Nucleus accumbens (tissue), 56 donors: ENCODE measurements at regions not wholly inside any gene's neighbourhood (a gene's known extent, or its start where the extent isn't known, plus 50 kb on each side); places are given as distances from the start of the nearest gene placed in this dataset.
"Not testable (repeated sequence)": the region's sequence is repeated elsewhere in the genome, so short reads cannot be mapped to it uniquely, and the experiment has no call there.

ENCODE experiments used
- DNase-seq, 56 donors: peaks; one replicate each; lab custom pipeline; 2025; lab: John Stamatoyannopoulos, UW

DNA sequence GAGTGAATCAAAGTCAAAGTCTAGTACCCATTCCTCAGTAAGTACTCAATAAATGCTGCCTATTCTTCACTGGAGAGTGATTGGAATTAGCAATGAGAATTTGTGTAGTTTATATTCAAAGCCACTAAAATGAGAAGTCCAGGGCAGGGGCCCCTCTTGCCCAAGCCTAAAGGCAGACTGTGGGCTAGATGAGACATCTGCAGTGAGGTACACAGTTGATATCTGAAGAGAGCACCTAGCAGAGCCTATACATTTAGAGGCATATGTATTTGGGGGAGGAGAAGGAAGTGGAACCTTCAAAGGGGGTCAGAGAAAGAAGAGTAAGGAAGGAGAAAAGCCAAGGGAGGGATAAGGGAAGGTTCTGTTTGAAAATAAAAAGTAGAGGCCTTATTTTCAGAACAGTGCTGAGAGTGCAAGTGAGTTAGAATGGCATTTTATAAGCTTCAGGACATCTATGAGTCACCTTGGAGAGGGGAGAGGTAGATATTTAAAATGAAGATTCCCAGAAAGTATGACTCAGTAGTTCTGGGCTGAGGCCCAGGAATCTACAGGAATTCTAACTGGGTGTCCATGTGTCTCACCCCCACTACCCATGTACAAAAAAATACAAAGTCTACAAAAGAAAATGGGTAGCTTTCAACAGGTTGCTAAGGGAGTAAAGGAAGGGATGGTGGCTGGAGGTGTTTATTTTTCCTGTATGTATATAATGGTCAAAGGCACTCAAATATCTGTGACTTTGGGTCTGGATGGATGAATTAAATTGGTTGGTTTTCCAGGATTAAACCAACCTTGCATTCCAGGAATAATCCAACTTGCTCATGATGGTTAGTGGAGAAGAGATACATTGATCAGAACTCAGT lies 135.1 kb downstream of the ZFP64 start:
- no peak for DNase-seq

DNA sequence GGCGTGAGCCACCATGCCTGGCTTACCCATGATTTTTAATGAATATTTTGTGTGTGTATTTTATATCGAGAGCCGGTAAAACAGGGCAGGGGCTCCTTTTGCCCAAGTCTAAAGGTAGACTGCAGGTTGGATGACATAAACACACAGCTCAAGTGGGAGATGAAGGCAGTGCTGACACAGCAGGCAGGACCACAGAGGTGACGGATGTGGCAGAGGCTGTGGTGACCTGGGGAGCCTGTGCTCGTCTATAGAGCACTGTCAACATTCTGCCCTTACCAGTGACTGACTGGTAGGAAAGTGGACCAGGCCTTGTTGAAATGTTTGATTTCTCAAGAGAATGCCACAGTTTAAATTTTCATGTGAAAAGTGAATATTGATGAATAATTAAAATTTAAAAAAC lies 137.5 kb downstream of the ZFP64 start:
- DNase-seq = no peak

DNA sequence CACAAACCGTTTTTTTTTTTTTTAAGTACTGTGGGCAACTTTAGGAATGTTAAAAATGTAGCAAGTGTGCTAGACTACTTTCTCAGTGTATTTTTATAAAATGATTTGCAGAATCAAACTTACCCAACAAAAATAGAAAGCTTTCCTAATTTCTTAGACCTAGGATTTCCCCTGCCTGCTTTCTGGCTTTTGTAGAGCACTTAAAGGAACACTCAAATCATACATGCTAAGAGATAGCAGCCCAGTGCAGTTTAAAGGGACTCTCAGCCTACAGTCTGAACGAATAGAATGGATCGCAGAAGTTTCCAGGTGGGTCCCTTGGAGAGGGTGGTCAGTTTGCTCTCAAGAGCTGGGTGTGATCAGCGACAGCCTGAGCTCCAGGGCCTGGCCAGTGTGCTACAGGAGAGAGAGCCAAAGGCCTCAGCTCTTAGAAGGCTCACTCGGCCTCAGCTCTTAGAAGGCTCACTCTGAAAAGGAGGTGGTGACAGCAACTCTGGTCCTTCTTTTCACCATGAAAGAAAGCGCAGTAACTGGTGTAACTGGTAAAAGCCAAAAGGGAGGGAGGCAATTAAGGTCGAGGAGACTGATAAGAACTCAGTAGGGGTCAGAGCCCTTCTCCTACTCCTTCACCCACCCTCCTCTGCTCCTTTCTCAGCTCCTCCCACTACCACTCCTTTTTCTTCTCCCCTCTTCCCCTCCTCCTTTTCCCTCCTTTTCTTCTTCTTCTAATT lies 142.4 kb downstream of the ZFP64 start:
- no peak for DNase-seq

DNA sequence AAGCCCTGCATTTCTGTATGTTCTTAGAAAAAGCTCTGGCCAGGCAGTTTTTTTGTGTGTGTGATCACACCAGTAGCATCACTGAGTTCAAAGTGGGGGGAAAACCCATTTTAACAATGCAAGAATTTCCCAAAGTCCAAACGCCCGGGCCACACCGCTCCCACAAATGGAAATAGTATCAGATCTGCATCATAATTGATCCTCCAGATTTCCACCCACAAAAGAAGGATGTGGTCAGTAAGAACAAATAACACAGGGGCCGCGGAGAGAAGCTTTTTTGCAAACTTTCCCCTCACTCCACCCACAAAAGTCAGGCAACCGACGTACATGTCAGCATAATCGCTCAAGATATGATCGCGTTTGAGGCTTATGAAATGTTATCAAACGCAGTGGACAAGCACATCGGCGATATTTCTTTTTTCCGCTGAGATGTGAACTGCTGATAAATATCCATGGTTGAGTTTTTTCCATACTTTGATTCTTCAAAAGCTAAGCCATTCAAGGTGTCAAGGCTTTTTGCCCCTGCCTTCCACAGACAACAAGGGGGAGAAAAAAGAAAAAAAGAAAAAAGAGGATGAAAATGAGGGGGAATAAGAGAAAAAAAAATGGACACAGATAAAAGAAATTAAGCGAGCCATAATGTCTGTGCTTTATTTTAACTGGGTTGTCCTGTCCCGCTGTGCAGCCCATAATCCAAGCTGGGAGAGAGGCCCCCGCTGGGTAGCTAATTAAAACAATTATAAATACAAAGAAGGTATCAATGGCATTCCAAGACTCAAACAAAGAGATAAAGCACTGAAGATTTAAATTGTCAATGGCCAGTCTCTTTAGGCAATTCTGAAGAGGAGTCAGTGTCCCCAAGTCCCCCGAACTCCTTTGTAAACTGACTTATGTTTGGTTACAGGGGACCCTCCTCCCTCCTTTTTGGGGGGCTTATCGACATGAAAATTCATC lies 143.5 kb downstream of the ZFP64 start:
- DNase-seq = no peak

GRCh38 chr20:52041966-52042365 lies 149.6 kb downstream of the ZFP64 start:
- no peak for DNase-seq

DNA sequence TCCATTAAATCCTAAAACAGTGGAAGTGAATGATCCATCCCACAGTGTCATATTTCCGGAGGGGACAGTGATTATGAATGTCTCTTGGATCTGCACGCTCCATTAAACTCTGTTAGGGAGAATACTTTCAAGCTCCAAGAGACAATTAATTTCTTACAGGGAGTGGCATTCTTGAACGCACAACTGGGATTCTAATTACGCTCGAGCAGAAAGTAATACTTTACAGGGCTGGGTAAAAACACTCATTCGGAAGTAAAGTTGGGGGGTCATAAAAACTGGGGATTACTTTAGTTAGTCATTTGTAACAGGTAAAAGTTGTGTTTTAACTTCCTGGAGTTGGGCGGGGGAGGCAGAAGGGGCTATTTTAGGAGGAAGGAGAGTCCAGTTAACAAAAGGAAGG lies 151.8 kb downstream of the ZFP64 start:
- DNase-seq = no peak

- DNase-seq = not testable (repeated sequence)
These were observed 152.9 kb downstream of the ZFP64 start for GRCh38 chr20:52038632-52039031.

DNA sequence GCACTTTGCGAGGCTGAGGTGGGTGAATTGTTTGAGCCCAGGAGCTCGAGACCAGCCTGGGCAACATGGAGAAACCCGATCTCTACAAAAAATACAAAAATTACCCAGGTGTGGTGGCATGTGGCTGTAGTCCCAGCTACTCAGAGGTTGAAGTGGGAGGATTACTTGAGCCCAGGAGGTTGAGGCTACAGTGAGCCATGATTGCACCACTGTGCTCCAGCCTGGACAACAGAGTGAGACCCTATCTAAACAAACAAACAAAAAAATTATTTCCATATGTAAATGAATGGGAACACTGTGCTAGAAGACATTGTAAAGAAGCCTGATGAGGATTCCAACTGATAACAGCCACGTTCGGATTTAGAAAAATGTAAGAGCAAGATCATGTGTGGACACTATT lies 154.2 kb downstream of the ZFP64 start:
- DNase-seq = no peak

GRCh38 chr20:52035977-52036376 lies 155.6 kb downstream of the ZFP64 start:
- no peak for DNase-seq

GRCh38 chr20:52035498-52035897 lies 156.1 kb downstream of the ZFP64 start:
- DNase-seq = no peak

GRCh38 chr20:52034581-52034980 lies 157.0 kb downstream of the ZFP64 start:
- no peak for DNase-seq

DNA sequence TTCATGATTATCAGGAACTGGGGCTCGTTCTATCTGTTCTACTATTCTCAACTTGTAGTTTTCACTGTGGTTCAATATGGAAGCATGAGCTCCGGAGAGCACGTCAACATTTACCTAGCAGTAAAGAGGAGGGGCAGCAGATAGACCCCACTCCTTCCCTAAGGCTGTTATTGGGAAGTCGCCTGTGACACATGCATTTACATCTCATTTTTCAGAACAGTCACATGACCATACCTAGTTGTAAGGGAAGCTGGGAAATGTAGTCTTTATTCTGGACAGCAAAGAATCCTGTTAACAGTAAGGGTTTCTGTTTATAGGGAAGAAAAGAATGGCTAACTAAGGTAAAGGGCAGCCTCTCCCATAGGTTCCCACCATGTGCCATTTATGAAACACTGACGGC lies 158.3 kb downstream of the ZFP64 start:
- no peak for DNase-seq

DNA sequence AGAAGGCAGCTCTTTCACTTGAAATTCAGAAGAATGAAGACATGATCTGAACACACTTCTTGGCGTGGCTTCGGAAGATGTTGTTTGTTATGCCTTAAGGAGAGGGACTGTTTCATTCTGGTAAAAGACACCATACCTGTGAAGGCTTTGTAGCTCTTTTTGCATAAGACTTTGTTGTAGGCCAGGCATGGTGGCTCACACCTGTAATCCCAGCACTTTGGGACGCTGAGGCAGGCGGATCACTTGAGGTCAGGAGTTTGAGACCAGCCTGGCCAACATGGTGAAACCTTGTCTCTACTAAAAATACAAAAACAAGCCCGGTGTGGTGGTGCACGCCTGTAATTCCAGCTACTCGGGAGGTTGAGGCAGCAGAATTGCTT lies 159.3 kb downstream of the ZFP64 start:
- DNase-seq = not testable (repeated sequence)

- DNase-seq = no peak
These were observed 159.8 kb downstream of the ZFP64 start for GRCh38 chr20:52031563-52032303.

DNA sequence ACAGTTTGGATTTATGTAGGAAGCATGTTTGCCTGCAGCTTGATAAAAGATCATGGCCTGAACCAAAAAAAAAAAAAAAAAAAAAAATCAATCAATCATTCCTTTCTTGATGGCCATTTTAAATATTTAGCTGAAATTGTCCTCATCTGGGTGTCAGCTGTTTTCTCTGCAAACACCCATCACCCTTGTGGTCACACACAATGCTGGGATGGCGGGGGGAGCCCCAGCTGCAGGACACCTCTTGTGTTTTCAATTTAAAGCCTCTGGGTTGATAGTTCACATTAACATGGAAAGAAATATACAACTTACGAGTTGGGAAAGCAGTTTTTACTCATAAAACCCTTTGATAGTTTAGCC lies 160.4 kb downstream of the ZFP64 start:
- DNase-seq = no peak

- not testable (repeated sequence) for DNase-seq
These were observed 162.4 kb downstream of the ZFP64 start for GRCh38 chr20:52029129-52029528.

DNA sequence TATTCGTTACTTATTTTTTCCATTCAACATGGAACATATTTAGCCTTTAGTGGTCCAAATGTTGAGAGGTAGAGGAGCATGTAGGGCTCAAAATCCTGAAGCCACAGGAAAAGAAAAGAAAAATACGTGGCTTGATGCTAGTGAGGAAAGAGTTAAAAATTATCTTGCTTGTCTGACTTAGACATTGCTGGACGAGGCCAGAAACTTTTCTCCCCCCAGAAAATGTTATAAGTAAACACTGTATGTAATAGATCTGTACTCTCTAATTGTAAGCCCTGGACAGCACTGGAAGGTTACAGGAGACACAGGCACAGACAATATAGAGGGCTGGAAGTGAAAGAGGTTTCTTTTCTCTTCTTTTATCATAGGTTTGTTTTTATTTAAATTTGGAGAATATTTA lies 165.6 kb downstream of the ZFP64 start:
- DNase-seq = no peak

DNA sequence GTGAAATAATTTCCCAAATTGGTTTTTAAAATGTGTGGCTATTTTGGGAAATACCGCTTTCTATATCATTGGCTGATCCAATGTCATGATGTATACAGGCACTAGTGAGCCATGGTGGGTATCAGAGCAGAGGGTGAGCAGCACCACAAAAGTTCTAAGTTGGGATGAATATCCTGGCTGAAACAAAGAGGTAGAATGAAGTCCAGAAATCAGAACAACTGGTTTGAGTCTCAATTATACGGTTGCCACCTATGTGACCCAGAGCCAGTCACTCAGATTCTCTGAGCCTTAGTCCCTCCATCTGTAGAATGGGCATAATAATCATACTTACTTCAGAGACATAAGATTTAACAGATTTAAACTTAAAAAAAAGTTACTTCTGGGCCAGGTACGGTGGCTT lies 172.3 kb downstream of the ZFP64 start:
- DNase-seq = no peak

DNA sequence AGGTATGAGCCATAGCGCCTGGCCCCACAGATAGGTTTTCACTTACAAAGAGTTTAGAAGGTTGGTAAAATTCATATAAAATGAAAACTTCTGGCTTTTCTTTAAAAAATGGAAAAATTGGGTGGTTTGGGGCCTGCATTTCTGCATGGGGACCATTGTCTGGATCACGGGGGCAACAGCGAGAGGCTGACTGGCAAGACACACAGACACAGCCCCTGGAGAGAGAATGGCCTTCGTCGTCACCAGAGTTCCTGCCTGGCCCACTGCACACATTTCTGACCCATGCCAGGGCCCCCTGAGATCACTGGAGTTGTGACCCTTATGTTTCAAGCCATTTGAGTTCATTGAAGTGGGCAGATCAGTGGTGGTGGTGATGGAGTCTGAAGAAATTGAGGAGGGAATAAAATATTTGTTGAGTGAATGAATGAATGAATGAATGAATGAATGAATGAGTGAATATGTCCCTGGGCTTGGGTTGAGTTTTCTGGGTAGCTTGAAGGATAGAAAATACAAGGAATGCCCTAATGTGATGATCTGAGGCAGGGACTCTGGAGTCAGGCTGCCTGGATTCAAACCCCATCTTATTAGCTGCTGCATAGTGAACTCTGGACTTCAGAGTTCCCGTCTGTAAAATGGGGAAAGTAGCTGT lies 173.8 kb downstream of the ZFP64 start:
- no peak for DNase-seq

- no peak for DNase-seq
These were observed 175.6 kb downstream of the ZFP64 start for GRCh38 chr20:52016022-52016421.
